LNCaP clone FGC (cell line): ENCODE measurements at regions not wholly inside any gene's neighbourhood (a gene's known extent, or its start where the extent isn't known, plus 50 kb on each side); places are given as distances from the start of the nearest gene placed in this dataset.

Experiments
- DNase-seq: peaks from one replicate; pipeline ENCODE4 v3.0.0-alpha.2; 2011; ENCODE audit warnings: low read depth
- H3K4me3 ChIP-seq: 2 replicates; pipeline ENCODE4 v1.5.1; 2011; ENCODE audit warnings: mild to moderate bottlenecking, low read depth, low read length, control low read depth
- TF ChIP-seq, protein P1 (sequence below): IDR thresholded peaks from 2 replicates; pipeline ENCODE4 v1.5.1; 2012; ENCODE audit warnings: mild to moderate bottlenecking; ENCODE audit not compliant: control insufficient read depth, insufficient read depth; ENCODE audit errors: extremely low read depth

DNA sequence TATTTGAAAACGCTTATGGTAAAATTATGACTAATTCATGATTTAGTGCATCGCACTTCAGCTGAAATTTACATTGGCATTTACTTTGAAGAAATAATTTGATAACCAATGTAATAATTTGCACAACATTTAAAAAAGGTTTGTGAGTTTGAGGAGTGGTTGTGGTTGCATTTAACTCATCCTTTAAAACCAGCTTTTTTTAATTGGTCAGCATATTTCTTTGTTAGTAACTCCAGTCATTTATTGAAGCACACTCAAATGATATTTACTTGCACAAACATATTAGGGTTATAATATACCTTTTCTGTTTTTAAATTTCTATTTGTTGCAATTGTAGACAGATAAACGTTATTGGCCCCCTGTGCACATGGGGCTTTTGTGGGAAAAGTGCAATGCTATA lies 78.1 kb upstream of the AHI1 start:
- no peak for DNase-seq
- TF ChIP-seq, protein P1, sequence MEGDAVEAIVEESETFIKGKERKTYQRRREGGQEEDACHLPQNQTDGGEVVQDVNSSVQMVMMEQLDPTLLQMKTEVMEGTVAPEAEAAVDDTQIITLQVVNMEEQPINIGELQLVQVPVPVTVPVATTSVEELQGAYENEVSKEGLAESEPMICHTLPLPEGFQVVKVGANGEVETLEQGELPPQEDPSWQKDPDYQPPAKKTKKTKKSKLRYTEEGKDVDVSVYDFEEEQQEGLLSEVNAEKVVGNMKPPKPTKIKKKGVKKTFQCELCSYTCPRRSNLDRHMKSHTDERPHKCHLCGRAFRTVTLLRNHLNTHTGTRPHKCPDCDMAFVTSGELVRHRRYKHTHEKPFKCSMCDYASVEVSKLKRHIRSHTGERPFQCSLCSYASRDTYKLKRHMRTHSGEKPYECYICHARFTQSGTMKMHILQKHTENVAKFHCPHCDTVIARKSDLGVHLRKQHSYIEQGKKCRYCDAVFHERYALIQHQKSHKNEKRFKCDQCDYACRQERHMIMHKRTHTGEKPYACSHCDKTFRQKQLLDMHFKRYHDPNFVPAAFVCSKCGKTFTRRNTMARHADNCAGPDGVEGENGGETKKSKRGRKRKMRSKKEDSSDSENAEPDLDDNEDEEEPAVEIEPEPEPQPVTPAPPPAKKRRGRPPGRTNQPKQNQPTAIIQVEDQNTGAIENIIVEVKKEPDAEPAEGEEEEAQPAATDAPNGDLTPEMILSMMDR = no peak
- no peak overlapping the region for H3K4me3 ChIP-seq

DNA sequence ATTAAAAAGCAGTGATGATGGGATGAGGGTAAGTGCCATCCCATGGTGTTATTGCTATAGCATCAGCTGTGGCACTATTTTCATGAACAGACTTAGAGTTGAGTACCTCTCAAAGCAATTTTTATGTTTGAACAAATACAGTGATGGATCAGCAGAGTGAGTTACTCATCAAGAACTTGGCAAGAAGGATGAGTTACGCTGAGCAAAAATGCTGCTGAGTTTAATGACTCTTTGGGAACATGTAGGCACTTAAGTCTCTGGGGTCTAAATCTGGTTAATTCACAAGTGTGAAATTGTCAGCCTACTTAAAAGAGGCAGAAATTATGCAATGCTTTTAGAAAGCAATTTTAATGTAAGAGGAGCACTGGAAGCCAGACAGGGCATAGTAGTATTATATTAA lies 78.5 kb upstream of the AHI1 start:
- no peak for DNase-seq
- H3K4me3 ChIP-seq = no peak overlapping the region
- TF ChIP-seq, protein P1 = no peak

DNA sequence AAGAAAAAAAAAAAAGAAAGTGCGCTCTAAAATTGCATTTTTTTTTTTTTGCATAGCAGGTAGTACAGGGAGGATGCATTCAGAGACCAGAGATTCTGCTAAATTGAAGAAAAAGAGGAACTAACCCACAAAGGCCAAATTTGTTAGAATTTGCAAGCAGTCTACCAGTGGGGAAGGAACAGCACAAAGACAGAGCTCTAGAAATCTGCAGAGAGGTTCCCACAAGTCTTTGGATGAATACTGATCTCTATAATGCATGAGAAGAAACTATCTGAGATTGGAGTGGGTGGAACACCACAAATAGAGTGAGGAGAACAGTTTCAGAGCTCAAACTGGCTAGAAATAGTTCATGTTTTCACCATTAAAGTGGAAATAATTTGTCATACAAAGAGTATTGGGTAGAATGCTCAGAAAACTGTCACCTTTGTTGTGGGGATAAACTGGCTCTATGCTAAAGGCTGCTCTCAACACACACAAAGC lies 79.6 kb upstream of the AHI1 start:
- DNase-seq = no peak

DNA sequence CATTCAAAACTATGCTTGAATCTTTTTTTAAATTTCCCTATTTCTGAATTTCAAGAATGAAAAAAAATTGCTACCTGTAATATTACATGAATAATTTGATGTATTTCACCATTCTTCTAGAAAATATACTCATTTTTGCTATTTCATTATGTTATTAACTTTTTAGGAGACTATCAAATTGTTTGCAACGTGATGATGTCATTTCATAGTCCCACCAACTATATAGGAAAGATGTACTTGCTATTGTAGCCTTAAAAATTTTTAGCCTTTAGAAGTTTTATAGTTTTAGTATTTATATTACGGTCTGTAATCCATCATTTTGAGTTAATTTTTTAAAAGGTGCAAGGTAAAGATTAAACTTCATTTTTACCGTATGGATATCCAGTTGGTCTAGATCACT lies 81.4 kb upstream of the AHI1 start:
- TF ChIP-seq, protein P1 = no peak
- no peak overlapping the region for H3K4me3 ChIP-seq
- no peak for DNase-seq

More for the DNA sequence above, 79.6 kb upstream of the AHI1 start:
- H3K4me3 ChIP-seq = no peak overlapping the region
- TF ChIP-seq, protein P1 = no peak

DNA sequence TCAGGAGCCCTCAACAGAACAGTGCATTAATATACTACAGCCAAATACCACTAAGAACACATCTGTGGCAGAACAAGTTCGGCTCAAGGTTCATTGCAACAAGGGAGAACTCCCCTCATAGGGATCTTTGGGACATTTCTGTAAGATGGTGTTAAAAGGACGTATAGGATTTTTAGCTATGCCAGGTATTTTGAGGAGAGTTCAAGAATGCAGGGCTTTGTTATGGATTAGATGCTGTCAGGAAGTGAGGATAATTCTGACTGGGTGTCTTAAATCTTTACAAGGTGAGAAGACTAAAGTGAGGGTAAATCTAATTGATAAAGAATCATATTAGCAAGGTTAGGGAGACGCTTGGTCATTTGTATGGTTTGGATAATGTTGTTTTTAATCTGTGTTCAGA lies 83.7 kb upstream of the AHI1 start:
- DNase-seq = no peak
- TF ChIP-seq, protein P1 = no peak
- H3K4me3 ChIP-seq = no peak overlapping the region

DNA sequence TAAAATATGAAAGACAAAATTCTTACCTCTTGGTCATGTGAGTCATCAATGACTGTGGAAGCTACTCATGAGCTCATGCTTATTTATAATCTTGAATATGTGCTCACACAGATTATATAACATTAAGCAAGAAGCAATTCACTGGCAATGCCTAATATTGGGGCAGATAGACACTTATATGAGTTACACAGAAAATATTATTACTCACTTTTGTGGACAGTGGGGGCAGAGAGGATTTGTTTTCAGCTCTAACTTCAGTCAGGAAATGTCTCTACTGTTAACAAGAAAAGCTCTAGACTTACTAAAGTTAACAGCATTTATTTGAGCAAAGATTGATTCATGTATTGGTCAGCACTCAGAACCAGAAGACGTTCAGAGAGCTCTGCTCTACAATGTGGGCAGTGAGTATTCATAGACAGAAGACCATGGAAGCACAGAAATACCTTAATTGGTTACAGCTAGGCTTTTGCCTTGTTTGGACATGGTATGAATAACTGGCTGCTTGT lies 85.8 kb upstream of the AHI1 start:
- no peak for DNase-seq
- no peak overlapping the region for H3K4me3 ChIP-seq
- TF ChIP-seq, protein P1 = no peak

DNA sequence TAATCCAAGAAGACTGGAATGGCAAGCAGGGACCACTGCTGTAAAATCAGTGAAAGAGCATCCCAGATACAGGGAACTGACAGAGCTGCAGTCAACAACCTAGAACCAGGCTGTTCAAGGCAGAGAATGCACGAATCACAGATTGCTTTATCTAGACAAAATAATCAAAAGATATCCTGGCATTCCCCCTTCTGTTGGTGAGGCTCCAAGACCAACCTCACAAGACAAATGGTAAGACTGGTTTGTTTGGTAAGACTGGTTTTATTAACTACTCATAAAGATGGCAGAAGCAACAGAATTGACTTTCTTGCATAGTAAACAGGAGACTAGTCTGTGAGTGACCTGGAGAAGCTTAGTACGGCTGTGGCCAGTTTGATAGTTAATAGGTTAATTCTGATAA lies 88.8 kb upstream of the AHI1 start:
- peak; percentile 88 for DNase-seq
- TF ChIP-seq, protein P1 = no peak
- H3K4me3 ChIP-seq = no peak overlapping the region
